OCI-LY7 (cell line): ENCODE measurements at regions not wholly inside any gene's neighbourhood (a gene's known extent, or its start where the extent isn't known, plus 50 kb on each side); places are given as distances from the start of the nearest gene placed in this dataset.

Experiments used
- EZH2phosphoT487 ChIP-seq: fragments of 200-600 bp; sonication (generic); IDR thresholded peaks from 2 replicates; pipeline ENCODE4 v1.6.1; 2018; ENCODE audit warnings: low read depth, borderline replicate concordance, mild to moderate bottlenecking, mixed run types, antibody characterized with exemption, low read length, moderate library complexity, mixed read lengths
- TF ChIP-seq, protein P1 (sequence below): fragments of 200-600 bp; sonication (generic); conservative IDR thresholded peaks from 2 replicates; pipeline ENCODE4 v1.5.1; 2014; ENCODE audit warnings: mild to moderate bottlenecking, antibody characterized with exemption, low read length, moderate library complexity, mixed read lengths

DNA sequence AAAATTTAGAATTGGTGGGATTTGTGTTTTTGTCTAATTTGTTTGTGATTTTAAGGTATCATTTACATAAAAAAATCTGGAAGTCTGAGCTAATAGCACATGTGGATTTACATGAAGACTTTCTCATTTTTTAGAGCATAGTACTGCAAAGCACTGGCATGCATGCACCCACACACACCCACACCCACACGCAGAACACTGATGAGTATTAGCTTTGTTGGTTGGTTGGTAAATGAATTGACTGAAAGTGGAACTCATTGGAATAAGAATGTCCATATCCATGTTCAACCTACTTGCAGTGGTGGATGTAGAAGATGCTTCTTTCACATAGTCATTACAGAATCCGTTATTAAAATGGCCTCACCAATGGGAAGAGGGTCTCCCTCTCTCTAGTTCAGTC lies 475.8 kb downstream of the PLCL1 start:
- TF ChIP-seq, protein P1, sequence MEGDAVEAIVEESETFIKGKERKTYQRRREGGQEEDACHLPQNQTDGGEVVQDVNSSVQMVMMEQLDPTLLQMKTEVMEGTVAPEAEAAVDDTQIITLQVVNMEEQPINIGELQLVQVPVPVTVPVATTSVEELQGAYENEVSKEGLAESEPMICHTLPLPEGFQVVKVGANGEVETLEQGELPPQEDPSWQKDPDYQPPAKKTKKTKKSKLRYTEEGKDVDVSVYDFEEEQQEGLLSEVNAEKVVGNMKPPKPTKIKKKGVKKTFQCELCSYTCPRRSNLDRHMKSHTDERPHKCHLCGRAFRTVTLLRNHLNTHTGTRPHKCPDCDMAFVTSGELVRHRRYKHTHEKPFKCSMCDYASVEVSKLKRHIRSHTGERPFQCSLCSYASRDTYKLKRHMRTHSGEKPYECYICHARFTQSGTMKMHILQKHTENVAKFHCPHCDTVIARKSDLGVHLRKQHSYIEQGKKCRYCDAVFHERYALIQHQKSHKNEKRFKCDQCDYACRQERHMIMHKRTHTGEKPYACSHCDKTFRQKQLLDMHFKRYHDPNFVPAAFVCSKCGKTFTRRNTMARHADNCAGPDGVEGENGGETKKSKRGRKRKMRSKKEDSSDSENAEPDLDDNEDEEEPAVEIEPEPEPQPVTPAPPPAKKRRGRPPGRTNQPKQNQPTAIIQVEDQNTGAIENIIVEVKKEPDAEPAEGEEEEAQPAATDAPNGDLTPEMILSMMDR, result no peak
- no peak for TF ChIP-seq EZH2phosphoT487
